ENCODE measurements at regions not wholly inside any gene's neighbourhood (a gene's known extent, or its start where the extent isn't known, plus 50 kb on each side); places are given as distances from the start of the nearest gene placed in this dataset.
"Not testable (repeated sequence)": the region's sequence is repeated elsewhere in the genome, so short reads cannot be mapped to it uniquely, and the experiment has no call there.

DNA sequence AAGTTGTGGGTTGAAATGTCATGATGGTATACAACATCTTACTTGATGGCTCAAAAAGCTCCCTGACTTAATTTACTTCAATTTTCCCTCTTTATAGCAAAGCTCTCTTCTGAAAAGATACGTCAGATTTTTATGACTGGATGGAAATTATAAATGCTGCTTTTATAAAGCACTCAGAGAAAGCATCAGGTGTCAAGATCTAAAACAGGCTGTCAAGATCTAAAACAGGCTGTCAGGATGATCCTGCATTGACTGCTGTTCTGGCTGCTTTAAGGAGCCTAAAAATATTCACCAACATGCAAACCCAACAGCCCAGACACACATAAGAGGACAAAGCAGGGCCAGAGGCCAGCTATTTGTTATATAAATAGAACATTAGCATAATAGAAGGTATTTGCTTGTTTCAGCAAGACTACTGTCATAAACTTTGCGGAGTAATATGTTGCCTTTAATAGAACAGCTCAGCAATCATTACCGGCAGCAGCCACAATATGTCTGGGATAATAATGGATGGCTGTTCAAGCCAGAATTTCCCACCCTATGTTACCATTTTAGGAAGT is 77.3 kb upstream of the ANO5 start:
- H3K27me3 ChIP-seq (ENCODE audit: insufficient read depth, low read length): no peaks in the 10 kb centered on the region
- no peak overlapping the region for H3K4me3 ChIP-seq (ENCODE audit: low read length)
- H3K36me3 ChIP-seq (ENCODE audit: insufficient read depth, low read length): no peaks in the 10 kb centered on the region
- no peaks in the 10 kb centered on the region for H3K9me3 ChIP-seq (ENCODE audit: insufficient read depth, low read depth, low read length)
- WGBS: 93% methylated on average over 3 of the region's 3 CpGs
- H3K9ac ChIP-seq (ENCODE audit: low read depth, low read length): no peak overlapping the region
- no peaks in the 10 kb centered on the region for H3K4me1 ChIP-seq (ENCODE audit: insufficient read depth, low read length)
- H3K27ac ChIP-seq (ENCODE audit: low read depth, low read length): no peak overlapping the region

GRCh38 chr11:22127981-22128380 is 64.9 kb upstream of the ANO5 start:
- H3K9me3 ChIP-seq (ENCODE audit: insufficient read depth, low read depth, low read length): peaks cover 29% of the 10 kb centered on the region
- H3K4me1 ChIP-seq (ENCODE audit: insufficient read depth, low read length); H3K36me3 ChIP-seq (ENCODE audit: insufficient read depth, low read length); H3K9ac ChIP-seq (ENCODE audit: low read depth, low read length); H3K27me3 ChIP-seq (ENCODE audit: insufficient read depth, low read length); H3K27ac ChIP-seq (ENCODE audit: low read depth, low read length); H3K4me3 ChIP-seq (ENCODE audit: low read length): not testable (repeated sequence)
- 96% methylated on average over 2 of the region's 2 CpGs for WGBS

DNA sequence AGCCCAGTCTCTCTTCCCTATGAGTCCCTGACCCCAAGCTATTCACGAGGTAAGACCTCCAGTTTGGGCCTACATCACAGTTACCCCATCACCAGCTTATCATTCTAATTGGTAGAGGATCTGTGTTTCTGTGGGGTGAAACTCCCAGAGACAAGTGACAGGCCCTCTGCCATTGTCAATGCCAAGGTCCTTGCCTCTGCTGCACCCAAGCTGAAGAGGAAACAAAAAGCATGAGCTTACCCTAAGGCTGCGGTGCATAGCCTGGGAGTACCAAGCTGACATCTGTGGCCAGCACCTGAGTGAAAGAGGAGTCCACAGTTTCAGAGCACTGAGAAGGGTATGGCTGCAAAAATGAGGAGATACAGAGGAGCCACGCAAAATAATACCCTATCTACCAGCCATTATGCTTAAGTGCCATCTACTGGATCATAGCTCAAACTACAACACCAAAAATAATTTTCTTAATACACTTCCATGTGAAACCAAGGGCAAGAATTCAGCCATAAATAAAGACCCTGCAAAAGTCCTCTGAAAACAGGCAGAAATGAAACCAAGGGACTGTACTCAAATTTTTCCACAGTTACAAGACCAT is 62.3 kb upstream of the ANO5 start:
- H3K4me1 ChIP-seq (ENCODE audit: insufficient read depth, low read length): no peaks in the 10 kb centered on the region
- no peaks in the 10 kb centered on the region for H3K27me3 ChIP-seq (ENCODE audit: insufficient read depth, low read length)
- no peak overlapping the region for H3K4me3 ChIP-seq (ENCODE audit: low read length)
- H3K9me3 ChIP-seq (ENCODE audit: insufficient read depth, low read depth, low read length): peaks cover 22% of the 10 kb centered on the region; the same call in 1 of the 2 replicates
- H3K36me3 ChIP-seq (ENCODE audit: insufficient read depth, low read length): no peaks in the 10 kb centered on the region
- no peak overlapping the region for H3K9ac ChIP-seq (ENCODE audit: low read depth, low read length)
- WGBS: 55% methylated on average over 3 of the region's 3 CpGs
- H3K27ac ChIP-seq (ENCODE audit: low read depth, low read length): no peak overlapping the region

DNA sequence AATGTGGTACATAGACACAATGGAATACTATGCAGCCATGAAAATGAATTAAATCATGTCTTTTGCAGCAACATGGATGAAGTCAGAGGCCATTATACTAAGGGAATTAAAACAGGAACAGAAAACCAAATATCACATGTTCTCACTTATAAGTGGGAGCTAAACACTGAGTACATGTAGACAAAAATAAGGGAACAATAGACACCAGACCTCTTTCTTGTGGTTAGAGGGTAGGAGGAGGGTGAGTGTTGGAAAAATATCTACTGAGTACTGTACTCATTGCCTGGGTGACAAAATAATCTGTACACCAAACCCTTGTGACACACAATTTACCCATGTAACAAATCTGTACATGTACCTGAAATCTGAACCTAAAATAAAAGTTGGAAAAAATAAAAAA is 59.1 kb upstream of the ANO5 start:
- Histone ChIP-seq H3K27me3 (ENCODE audit: insufficient read depth, low read length) (no peaks in the 10 kb centered on the region), H3K27ac (ENCODE audit: low read depth, low read length) (no peak overlapping the region), H3K4me3 (ENCODE audit: low read length) (no peak overlapping the region), H3K4me1 (ENCODE audit: insufficient read depth, low read length) (no peaks in the 10 kb centered on the region), H3K9me3 (ENCODE audit: insufficient read depth, low read depth, low read length) (no peaks in the 10 kb centered on the region), H3K9ac (ENCODE audit: low read depth, low read length) (no peak overlapping the region), H3K36me3 (ENCODE audit: insufficient read depth, low read length) (no peaks in the 10 kb centered on the region)

- no peaks in the 10 kb centered on the region for H3K9me3 ChIP-seq (ENCODE audit: insufficient read depth, low read depth, low read length)
- no peak overlapping the region for H3K4me3 ChIP-seq (ENCODE audit: low read length)
- no peak overlapping the region for H3K27ac ChIP-seq (ENCODE audit: low read depth, low read length)
- no peaks in the 10 kb centered on the region for H3K36me3 ChIP-seq (ENCODE audit: insufficient read depth, low read length)
- no peaks in the 10 kb centered on the region for H3K4me1 ChIP-seq (ENCODE audit: insufficient read depth, low read length)
- no peaks in the 10 kb centered on the region for H3K27me3 ChIP-seq (ENCODE audit: insufficient read depth, low read length)
- H3K9ac ChIP-seq (ENCODE audit: low read depth, low read length): no peak overlapping the region
Observed at GRCh38 chr11:22138264-22138663, 54.6 kb upstream of the ANO5 start.
